NCI-H2171 treated with DMSO at 0.1 percent for 48 hours (cell line): ENCODE measurements at regions not wholly inside any gene's neighbourhood (a gene's known extent, or its start where the extent isn't known, plus 50 kb on each side); places are given as distances from the start of the nearest gene placed in this dataset.

Source experiments
- DNase-seq: peaks from one replicate; lab custom pipeline; 2025; lab: John Stamatoyannopoulos, UW

- DNase-seq, result no peak
These were observed 159.1 kb upstream of the PPP2R2B start for GRCh38 chr5:147037515-147038205.

GRCh38 chr5:147040856-147041255 lies 162.3 kb upstream of the PPP2R2B start:
- DNase-seq, result no peak

GRCh38 chr5:147044572-147045273 lies 166.2 kb upstream of the PPP2R2B start:
- DNase-seq, result no peak

DNA sequence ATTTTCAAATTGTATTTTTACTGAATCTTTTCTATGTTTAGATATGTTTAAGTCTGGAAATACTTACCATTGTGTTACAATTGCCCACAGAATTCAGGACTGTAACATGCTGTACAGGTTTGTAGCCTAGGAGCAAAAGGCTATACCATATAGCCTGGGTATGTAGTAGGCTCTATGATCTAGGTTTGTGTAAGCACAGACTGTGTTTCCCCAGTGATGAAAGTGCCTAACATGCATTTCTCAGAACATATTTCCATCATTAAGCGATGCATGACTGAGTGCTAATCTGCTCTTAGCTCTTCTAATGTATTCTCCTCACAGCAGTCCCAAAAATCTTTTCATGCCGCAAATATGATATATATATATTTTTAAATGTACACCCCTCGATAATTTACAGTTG lies 166.7 kb upstream of the PPP2R2B start:
- DNase-seq, result no peak

DNA sequence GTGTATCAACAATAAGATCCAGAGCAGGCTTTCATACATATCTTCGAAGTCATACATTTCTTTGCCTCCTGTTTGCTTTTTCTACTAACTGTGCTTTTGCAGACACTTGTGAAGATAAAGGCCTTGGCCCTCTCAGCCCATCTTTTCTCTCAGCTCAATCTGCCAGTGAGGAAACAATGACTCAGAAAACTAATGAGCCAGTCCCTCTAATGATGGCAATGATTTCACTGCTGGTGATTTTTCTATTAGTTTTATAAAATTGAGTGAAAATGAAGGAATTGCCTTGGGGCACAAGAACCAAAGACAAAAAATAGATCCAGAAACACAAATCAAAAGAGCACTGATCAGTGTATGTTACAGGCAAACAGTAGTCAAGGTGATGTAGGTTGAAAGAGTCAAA lies 167.7 kb upstream of the PPP2R2B start:
- no peak for DNase-seq

DNA sequence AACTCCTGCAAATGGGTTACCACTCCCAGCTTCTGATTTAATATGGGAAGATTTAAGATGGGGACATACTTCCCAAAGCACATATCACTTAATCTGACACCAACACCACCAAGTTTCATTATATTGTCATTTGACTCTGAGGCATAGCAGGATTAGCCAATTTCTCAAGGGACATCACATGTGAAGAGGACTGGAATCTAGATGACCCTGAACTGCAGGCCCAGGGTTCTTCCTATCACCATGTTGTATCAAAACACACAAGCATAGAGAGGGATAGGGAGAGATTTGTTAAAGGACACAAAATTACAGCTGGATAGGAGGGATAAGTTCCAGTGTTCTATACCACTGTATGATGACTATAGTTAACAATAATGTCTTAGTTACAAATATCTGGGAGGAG lies 168.3 kb upstream of the PPP2R2B start:
- no peak for DNase-seq

DNA sequence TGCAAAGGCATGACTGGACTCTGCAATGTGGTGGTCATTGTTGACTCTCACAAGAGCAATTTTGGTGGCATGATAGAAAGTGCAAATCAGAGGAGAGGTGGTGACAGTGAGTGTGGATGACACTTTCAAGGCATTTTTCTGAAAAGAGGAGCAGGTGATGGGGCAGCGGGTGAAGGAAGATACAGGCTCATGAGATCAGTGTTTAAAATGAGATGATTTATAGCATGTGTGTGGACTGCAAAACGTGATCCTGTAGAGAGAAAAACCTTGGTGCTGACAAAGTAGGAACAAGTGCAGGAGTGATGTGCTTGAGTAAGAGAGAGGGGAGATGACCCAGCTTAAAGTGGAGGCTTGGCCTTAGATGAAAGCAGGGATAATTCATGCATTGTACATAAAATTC lies 171.2 kb upstream of the PPP2R2B start:
- no peak for DNase-seq

GRCh38 chr5:147050172-147050571 lies 171.6 kb upstream of the PPP2R2B start:
- no peak for DNase-seq

- no peak for DNase-seq
These were observed 172.6 kb upstream of the PPP2R2B start for GRCh38 chr5:147051193-147051592.

- no peak for DNase-seq
These were observed 174.0 kb upstream of the PPP2R2B start for GRCh38 chr5:147052519-147052918.

- DNase-seq, result no peak
These were observed 176.7 kb upstream of the PPP2R2B start for GRCh38 chr5:147055089-147055826.

DNA sequence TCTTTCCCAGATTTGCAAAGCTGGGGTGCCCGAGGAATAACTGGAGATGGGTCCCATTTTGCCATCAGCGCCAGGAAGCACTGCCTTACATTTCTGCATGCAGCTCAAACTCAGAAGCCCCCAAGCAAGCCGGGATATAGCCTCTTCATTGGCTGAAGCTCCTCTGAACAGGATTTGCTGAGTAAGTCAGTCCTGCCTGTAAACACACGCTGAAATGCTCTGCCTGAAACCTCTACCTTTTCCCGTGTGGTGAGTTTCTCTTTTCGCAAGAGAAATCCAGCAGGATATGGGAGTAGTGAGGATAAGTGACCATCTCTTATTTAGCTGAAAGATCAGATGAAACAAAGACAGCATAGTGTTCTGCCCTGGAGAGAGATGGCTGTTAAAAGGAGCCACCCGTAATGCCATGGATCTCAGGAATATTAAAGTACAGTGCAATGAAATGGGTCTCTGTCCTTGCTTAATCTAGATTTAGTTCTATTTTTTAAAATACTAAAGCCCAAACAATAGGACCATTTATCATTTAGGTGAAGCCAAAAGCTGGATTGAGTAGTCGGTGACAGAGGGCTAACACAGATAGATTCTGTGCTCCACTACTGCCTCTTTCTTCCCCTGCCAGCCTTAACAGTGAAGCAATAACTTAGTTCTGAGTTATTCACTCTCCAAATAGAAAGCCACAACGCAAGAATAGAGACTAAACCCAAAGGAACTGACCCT lies 177.5 kb upstream of the PPP2R2B start:
- DNase-seq, result no peak

- no peak for DNase-seq
These were observed 177.8 kb upstream of the STK32A start for GRCh38 chr5:147057051-147057450.

GRCh38 chr5:147061431-147061830 lies 173.4 kb upstream of the STK32A start:
- no peak for DNase-seq

DNA sequence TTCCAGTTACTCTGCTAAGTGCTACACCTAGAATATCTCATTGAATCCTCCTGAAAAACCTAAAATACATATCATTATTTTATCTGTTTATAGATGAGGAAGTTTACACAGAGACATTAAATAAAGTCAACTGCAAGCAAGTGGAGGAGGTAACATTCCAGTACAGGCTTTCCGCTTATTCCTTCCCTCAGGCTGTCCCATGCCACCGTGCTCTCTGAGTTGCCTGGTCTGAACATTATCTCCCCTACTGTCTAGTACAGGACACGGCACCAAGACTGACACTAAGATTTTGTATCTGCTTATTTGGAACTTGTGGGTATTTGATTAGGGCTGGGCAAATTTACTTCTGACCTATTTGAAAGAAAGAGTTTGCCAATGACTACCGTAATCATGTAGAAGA lies 172.4 kb upstream of the STK32A start:
- DNase-seq, result no peak

GRCh38 chr5:147063943-147064342 lies 170.9 kb upstream of the STK32A start:
- no peak for DNase-seq

DNA sequence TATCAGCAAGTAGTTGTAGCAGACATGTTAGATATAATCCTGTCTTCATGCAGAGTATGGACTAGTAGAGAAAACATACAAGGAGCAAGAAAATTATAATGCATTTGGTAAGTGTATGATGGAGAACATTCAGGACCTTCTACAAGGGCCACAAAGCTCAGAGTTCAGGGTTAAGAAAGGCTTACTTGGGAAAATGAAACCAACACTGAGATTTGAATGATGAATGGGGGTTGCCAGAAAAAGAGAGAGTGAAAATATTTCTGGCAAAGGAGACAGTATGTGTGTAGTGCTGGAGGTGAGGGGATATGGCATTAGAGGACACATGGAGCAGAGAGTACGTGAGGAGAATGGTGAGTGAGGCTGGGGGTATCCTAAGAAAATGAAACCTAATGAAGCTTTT lies 169.8 kb upstream of the STK32A start:
- no peak for DNase-seq

DNA sequence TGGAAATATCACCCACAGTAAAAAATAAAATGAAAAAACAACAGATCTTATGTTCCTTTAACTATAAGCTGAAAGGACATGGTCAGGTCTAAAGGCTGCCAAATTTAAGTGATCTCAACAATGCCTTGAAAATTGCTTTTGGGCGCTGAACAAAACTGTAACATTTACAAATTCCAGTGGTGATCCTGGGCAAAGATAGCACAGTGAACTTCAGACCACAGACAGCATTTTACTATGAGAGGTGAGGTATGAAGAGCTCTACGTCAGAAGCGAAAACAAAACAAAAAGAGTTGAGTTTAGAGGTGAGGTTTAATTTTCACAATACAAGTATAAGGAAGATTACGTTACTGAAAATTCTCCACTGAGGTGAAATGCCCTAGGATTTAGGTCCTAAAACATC lies 165.8 kb upstream of the STK32A start:
- no peak for DNase-seq

- no peak for DNase-seq
These were observed 162.2 kb upstream of the STK32A start for GRCh38 chr5:147072622-147073021.

GRCh38 chr5:147073098-147073497 lies 161.7 kb upstream of the STK32A start:
- no peak for DNase-seq

- DNase-seq, result no peak
These were observed 159.6 kb upstream of the STK32A start for GRCh38 chr5:147075187-147075586.

DNA sequence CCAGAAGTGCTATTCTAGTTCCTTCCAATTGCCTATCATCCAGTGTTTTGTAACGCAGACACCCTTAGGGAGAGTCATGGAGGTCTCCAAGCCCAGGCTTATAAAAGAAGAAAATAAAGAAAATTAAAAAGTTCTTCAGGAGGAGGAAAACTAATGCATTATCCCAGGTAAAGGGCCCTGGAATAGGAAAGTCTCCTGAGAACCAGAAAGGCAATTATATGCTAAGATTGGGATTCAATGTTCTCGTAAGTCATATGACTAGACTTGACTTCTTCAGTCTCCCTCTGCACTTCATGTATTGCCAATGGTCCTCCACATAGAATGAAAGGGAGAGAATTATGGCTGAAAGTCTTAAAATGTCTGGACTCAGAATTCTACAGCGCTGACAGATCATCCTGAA lies 154.4 kb upstream of the STK32A start:
- DNase-seq, result no peak
